OCI-LY7 (cell line): ENCODE measurements at regions not wholly inside any gene's neighbourhood (a gene's known extent, or its start where the extent isn't known, plus 50 kb on each side); places are given as distances from the start of the nearest gene placed in this dataset.

ENCODE experiments used
- BruUV-seq: library from RNA; stranded (reverse); fragments of 400-500 nt; replicated peaks from 2 replicates; lab custom pipeline; 2021; lab: Mats Ljungman, UMichigan
- CTCF ChIA-PET: fragments of 300-600 bp; sonication (Branson Sonifier 250); formaldehyde crosslinking; loops from one replicate; lab custom pipeline; 2022; ENCODE audit warnings: antibody characterized with exemption; ENCODE audit not compliant: unreplicated experiment; lab: Charles Lee
- POLR2A ChIA-PET: fragments of 300-600 bp; sonication (Branson Sonifier 250); formaldehyde crosslinking; loops from one replicate; lab custom pipeline; 2022; ENCODE audit warnings: antibody characterized with exemption; lab: Charles Lee
- DNase-seq: peaks from one replicate; pipeline ENCODE4 v3.0.0-alpha.2; 2015; ENCODE audit warnings: low spot score
- H2AFZ ChIP-seq: fragments of 200-600 bp; sonication (generic), shearing (Covaris generic); 2 replicates; pipeline ENCODE4 v1.6.1; 2014; ENCODE audit warnings: mild to moderate bottlenecking, antibody characterized with exemption, low read length, moderate library complexity
- H3K27ac ChIP-seq: fragments of 200-600 bp; sonication (generic); 2 replicates; pipeline ENCODE4 v1.5.1; 2014; ENCODE audit warnings: mixed run types, low read depth, mild to moderate bottlenecking, moderate library complexity, low read length, inconsistent platforms; ENCODE audit not compliant: poor library complexity, severe bottlenecking
- H3K36me3 ChIP-seq: fragments of 200-600 bp; sonication (generic); 2 replicates; pipeline ENCODE4 v1.6.1; 2014; ENCODE audit warnings: mild to moderate bottlenecking, antibody characterized with exemption, low read length, moderate library complexity, mixed read lengths; ENCODE audit not compliant: insufficient read depth
- H3K4me1 ChIP-seq: fragments of 200-600 bp; sonication (generic); 2 replicates; pipeline ENCODE4 v1.5.1; 2014; ENCODE audit warnings: mild to moderate bottlenecking, low read length; ENCODE audit not compliant: insufficient read depth, poor library complexity, severe bottlenecking
- H3K4me2 ChIP-seq: fragments of 200-600 bp; sonication (generic); 2 replicates; pipeline ENCODE4 v1.6.1; 2014; ENCODE audit warnings: mild to moderate bottlenecking, low read length
- H3K4me3 ChIP-seq: fragments of 200-600 bp; sonication (generic); 2 replicates; pipeline ENCODE4 v1.5.1; 2014; ENCODE audit warnings: mild to moderate bottlenecking, low read depth, low read length; ENCODE audit not compliant: poor library complexity, severe bottlenecking
- H3K79me2 ChIP-seq: fragments of 200-600 bp; sonication (generic); 2 replicates; pipeline ENCODE4 v1.6.1; 2016; ENCODE audit warnings: low read depth, mild to moderate bottlenecking, low read length, moderate library complexity, mixed read lengths; ENCODE audit not compliant: insufficient read depth
- H3K9me2 ChIP-seq: fragments of 200-600 bp; sonication (generic); 2 replicates; pipeline ENCODE4 v1.6.1; 2016; ENCODE audit warnings: mild to moderate bottlenecking, low read length, mixed read lengths; ENCODE audit not compliant: insufficient read depth
- H3K9me3 ChIP-seq: fragments of 200-600 bp; sonication (generic); 2 replicates; pipeline ENCODE4 v1.6.1; 2014; ENCODE audit warnings: mild to moderate bottlenecking, mixed run types, low read length, mixed read lengths
- H4K20me1 ChIP-seq: fragments of 200-600 bp; sonication (generic); 2 replicates; pipeline ENCODE4 v1.6.1; 2014; ENCODE audit warnings: mild to moderate bottlenecking, antibody characterized with exemption, low read length, moderate library complexity, mixed read lengths; ENCODE audit not compliant: insufficient read depth
- CTCF ChIP-seq: fragments of 200-600 bp; sonication (generic); conservative IDR thresholded peaks from 2 replicates; pipeline ENCODE4 v1.5.1; 2014; ENCODE audit warnings: mild to moderate bottlenecking, antibody characterized with exemption, low read length, moderate library complexity, mixed read lengths
- EZH2phosphoT487 ChIP-seq: fragments of 200-600 bp; sonication (generic); IDR thresholded peaks from 2 replicates; pipeline ENCODE4 v1.6.1; 2018; ENCODE audit warnings: low read depth, borderline replicate concordance, mild to moderate bottlenecking, mixed run types, antibody characterized with exemption, low read length, moderate library complexity, mixed read lengths
- intact Hi-C: fragments of 100-400 bp; cut with micrococcal nuclease; formaldehyde crosslinking; loops from one replicate; pipeline ENCODE4 v1.10.0; 2022; ENCODE audit not compliant: unreplicated experiment

GRCh38 chr10:58918887-58919286 is 257.6 kb upstream of the PHYHIPL start:
- no peaks in the 10 kb centered on the region for H3K4me1 ChIP-seq
- H3K27ac ChIP-seq, result no peak overlapping the region
- no peak overlapping the region for H3K4me2 ChIP-seq
- DNase-seq, result no peak
- BruUV-seq, result no TSS peak
- POLR2A ChIA-PET, result no interaction called here
- H3K9me3 ChIP-seq, result no peaks in the 10 kb centered on the region
- no peak overlapping the region for H3K4me3 ChIP-seq
- H2AFZ ChIP-seq, result no peak overlapping the region
- H3K9me2 ChIP-seq, result no peaks in the 10 kb centered on the region
- TF ChIP-seq CTCF (no peak), EZH2phosphoT487 (no peak)
- intact Hi-C loops, result no loop called here
- CTCF ChIA-PET, result no interaction called here
- H3K79me2 ChIP-seq, result no peaks in the 10 kb centered on the region
- H3K36me3 ChIP-seq, result no peaks in the 10 kb centered on the region
- no peaks in the 10 kb centered on the region for H4K20me1 ChIP-seq

- no TSS peak for BruUV-seq
- no peak overlapping the region for H3K4me2 ChIP-seq
- TF ChIP-seq CTCF (no peak), EZH2phosphoT487 (no peak)
- H3K4me3 ChIP-seq, result no peak overlapping the region
- H2AFZ ChIP-seq, result no peak overlapping the region
- H3K4me1 ChIP-seq, result no peaks in the 10 kb centered on the region
- H4K20me1 ChIP-seq, result no peaks in the 10 kb centered on the region
- ChIA-PET POLR2A (interaction anchor here (1.5 kb wide), 1 partner anchor 14 kb away, joined by 3 read pairs; no protein-coding TSS in a partner anchor), CTCF (no interaction called here)
- H3K9me2 ChIP-seq, result no peaks in the 10 kb centered on the region
- no peak overlapping the region for H3K27ac ChIP-seq
- intact Hi-C loops, result no loop called here
- no peaks in the 10 kb centered on the region for H3K9me3 ChIP-seq
- no peaks in the 10 kb centered on the region for H3K79me2 ChIP-seq
- DNase-seq, result no peak
- no peaks in the 10 kb centered on the region for H3K36me3 ChIP-seq
These were observed 256.4 kb upstream of the PHYHIPL start for GRCh38 chr10:58919927-58920654.

GRCh38 chr10:58920655-58921003 is 255.8 kb upstream of the PHYHIPL start:
- H2AFZ ChIP-seq, result no peak overlapping the region
- ChIA-PET CTCF (no interaction called here), POLR2A (interaction anchor here (1.5 kb wide), 1 partner anchor 14 kb away, joined by 3 read pairs; no protein-coding TSS in a partner anchor)

More at GRCh38 chr10:58920655-58921003, 255.8 kb upstream of the PHYHIPL start:
- BruUV-seq, result no TSS peak
- intact Hi-C loops, result no loop called here
- no peak for DNase-seq
- no peaks in the 10 kb centered on the region for H3K9me3 ChIP-seq
- no peak overlapping the region for H3K4me2 ChIP-seq
- no peaks in the 10 kb centered on the region for H3K79me2 ChIP-seq
- TF ChIP-seq CTCF (no peak), EZH2phosphoT487 (no peak)
- H3K9me2 ChIP-seq, result no peaks in the 10 kb centered on the region
- H3K36me3 ChIP-seq, result no peaks in the 10 kb centered on the region
- H4K20me1 ChIP-seq, result no peaks in the 10 kb centered on the region
- H3K4me1 ChIP-seq, result no peaks in the 10 kb centered on the region
- H3K27ac ChIP-seq, result no peak overlapping the region
- H3K4me3 ChIP-seq, result no peak overlapping the region
